ENCODE measurements at regions not wholly inside any gene's neighbourhood (a gene's known extent, or its start where the extent isn't known, plus 50 kb on each side); places are given as distances from the start of the nearest gene placed in this dataset.

GRCh38 chr16:6427621-6428020 lies 905.0 kb upstream of the RBFOX1 start:
- no peak for TF ChIP-seq GLIS3 (CRISPR knock-in tag; IDR thresholded peaks at IDR 0.05)
- TF ChIP-seq CSRNP3 (CRISPR knock-in tag; IDR thresholded peaks at IDR 0.05) = no peak
- no peak for ATAC-seq

- TF ChIP-seq ZFP30 (CRISPR knock-in tag; IDR thresholded peaks at IDR 0.05) (no peak), PATZ1 (CRISPR knock-in tag; IDR thresholded peaks at IDR 0.05; ENCODE audit: borderline replicate concordance) (no peak), PPARA (CRISPR knock-in tag; IDR thresholded peaks at IDR 0.05; ENCODE audit: borderline replicate concordance) (no peak), CREB5 (CRISPR knock-in tag; IDR thresholded peaks at IDR 0.05; ENCODE audit: low read depth) (no peak), ZNF8 (CRISPR knock-in tag; IDR thresholded peaks at IDR 0.05) (no peak), CSRNP3 (CRISPR knock-in tag; IDR thresholded peaks at IDR 0.05) (no peak), TSHZ2 (CRISPR knock-in tag; IDR thresholded peaks at IDR 0.05) (no peak), TOX (CRISPR knock-in tag; IDR thresholded peaks at IDR 0.05; ENCODE audit: borderline replicate concordance) (no peak), ISL1 (CRISPR knock-in tag; IDR thresholded peaks at IDR 0.05) (no peak), BACH2 (CRISPR knock-in tag; IDR thresholded peaks at IDR 0.05; ENCODE audit: borderline replicate concordance) (no peak), ARNTL (CRISPR knock-in tag; IDR thresholded peaks at IDR 0.05; ENCODE audit: borderline replicate concordance, low read depth) (no peak), RARB (CRISPR knock-in tag; IDR thresholded peaks at IDR 0.05) (no peak)
- no peak for ATAC-seq
Measured at GRCh38 chr16:6407596-6407995, 925.0 kb upstream of the RBFOX1 start.

GRCh38 chr16:6406028-6406427 lies 926.6 kb upstream of the RBFOX1 start:
- TF ChIP-seq TSHZ2 (CRISPR knock-in tag; IDR thresholded peaks at IDR 0.05) (no peak), PATZ1 (CRISPR knock-in tag; IDR thresholded peaks at IDR 0.05; ENCODE audit: borderline replicate concordance) (no peak), CSRNP3 (CRISPR knock-in tag; IDR thresholded peaks at IDR 0.05) (no peak), BACH2 (CRISPR knock-in tag; IDR thresholded peaks at IDR 0.05; ENCODE audit: borderline replicate concordance) (no peak), ZNF565 (CRISPR knock-in tag; conservative IDR thresholded peaks at IDR 0.05; ENCODE audit: low read depth) (no peak), ZFP3 (CRISPR knock-in tag; IDR thresholded peaks at IDR 0.05) (no peak), ISL1 (CRISPR knock-in tag; IDR thresholded peaks at IDR 0.05) (no peak), ESRRG (CRISPR knock-in tag; IDR thresholded peaks at IDR 0.05) (no peak), OSR1 (CRISPR knock-in tag; IDR thresholded peaks at IDR 0.05) (no peak)
- no peak for ATAC-seq

Data from SK-N-SH treated with all-trans-retinoic acid at 6 μM for 48 hours (cell line).